GM10248 (cell line): ENCODE measurements at regions not wholly inside any gene's neighbourhood (a gene's known extent, or its start where the extent isn't known, plus 50 kb on each side); places are given as distances from the start of the nearest gene placed in this dataset.

Source experiments
- CTCF ChIA-PET: fragments of 300-600 bp; sonication (Branson Sonifier 250); formaldehyde crosslinking; extraction: SDS; loops from one replicate; lab custom pipeline; 2021; ENCODE audit warnings: antibody characterized with exemption; lab: Yijun Ruan, JAX
- POLR2A ChIA-PET: fragments of 350-650 bp; sonication (Branson Sonifier 250); formaldehyde crosslinking; extraction: SDS; loops from one replicate; lab custom pipeline; 2020; ENCODE audit warnings: antibody characterized with exemption; lab: Yijun Ruan, JAX
- DNase-seq: peaks from one replicate; pipeline ENCODE4 v3.0.0; 2012; ENCODE audit errors: extremely low spot score
- TF ChIP-seq, protein P1 (sequence below): IDR thresholded peaks from 2 replicates; pipeline ENCODE4 v1.5.1; 2012; ENCODE audit warnings: mild to moderate bottlenecking, low read depth; ENCODE audit errors: extremely low read depth, missing control alignments, control extremely low read depth

DNA sequence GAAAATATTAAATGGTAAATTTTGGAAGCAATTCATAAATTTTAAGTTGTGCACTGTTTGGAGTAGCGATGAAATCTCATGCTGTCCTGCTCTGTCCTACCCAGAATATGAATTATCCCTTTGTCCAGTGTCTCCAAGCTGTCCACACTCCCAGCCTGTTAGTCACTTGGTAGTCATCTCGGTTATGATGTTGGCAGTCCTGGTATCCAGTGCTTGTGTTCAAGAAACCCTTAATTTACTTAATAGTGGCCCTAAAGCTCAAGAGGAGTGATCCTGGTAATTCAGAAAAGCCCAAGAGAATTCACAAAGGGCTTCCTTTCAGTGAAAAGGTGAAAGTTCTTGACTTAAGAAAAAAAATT is 71.8 kb upstream of the STAM2 start:
- DNase-seq: no peak
- TF ChIP-seq, protein P1, sequence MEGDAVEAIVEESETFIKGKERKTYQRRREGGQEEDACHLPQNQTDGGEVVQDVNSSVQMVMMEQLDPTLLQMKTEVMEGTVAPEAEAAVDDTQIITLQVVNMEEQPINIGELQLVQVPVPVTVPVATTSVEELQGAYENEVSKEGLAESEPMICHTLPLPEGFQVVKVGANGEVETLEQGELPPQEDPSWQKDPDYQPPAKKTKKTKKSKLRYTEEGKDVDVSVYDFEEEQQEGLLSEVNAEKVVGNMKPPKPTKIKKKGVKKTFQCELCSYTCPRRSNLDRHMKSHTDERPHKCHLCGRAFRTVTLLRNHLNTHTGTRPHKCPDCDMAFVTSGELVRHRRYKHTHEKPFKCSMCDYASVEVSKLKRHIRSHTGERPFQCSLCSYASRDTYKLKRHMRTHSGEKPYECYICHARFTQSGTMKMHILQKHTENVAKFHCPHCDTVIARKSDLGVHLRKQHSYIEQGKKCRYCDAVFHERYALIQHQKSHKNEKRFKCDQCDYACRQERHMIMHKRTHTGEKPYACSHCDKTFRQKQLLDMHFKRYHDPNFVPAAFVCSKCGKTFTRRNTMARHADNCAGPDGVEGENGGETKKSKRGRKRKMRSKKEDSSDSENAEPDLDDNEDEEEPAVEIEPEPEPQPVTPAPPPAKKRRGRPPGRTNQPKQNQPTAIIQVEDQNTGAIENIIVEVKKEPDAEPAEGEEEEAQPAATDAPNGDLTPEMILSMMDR: no peak
- ChIA-PET POLR2A (no interaction called here), CTCF (no interaction called here)

DNA sequence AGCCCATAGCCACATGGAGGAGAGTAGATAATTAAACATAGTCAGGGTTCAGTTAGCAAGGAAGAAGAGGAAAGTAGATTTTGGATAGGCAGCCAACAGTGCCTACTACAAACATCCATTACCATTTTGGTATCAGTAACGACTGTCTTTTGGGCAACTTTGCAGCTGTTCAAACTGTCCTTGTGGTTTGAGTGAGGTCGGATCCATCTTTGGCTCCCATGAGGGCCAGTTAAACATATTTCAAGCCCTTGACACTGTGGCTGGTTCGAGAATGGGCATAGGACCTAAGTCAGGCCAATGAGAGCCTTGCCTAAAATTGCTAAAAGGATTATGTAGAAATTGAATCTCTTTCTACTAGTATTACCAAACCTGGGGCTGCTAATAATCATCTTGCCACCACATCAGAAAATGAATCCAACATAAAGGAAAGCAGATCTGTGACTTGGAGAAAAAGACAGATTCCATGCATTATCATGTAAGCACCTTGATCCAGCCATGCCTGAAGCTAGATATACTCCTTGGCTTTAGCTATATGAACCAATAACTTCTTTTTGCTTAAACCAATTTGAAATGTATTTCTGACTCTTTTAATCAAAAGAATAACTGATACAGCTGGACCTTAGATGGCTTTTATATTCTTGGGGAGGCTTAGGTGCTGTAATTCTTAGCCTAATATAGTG is 75.0 kb upstream of the STAM2 start:
- POLR2A ChIA-PET: no interaction called here
- CTCF ChIA-PET: interaction anchor here (1.5 kb wide), 1 partner anchor 10 kb away, joined by 6 read pairs; no protein-coding TSS in a partner anchor
- TF ChIP-seq, protein P1: no peak
- no peak for DNase-seq

GRCh38 chr2:152251211-152251610 is 75.6 kb upstream of the STAM2 start:
- CTCF ChIA-PET: interaction anchor here (1.5 kb wide), 2 partner anchors 11 to 30 kb away, joined by 4 to 6 read pairs; no protein-coding TSS in a partner anchor
- POLR2A ChIA-PET: no interaction called here
- DNase-seq: no peak
- TF ChIP-seq, protein P1: no peak

DNA sequence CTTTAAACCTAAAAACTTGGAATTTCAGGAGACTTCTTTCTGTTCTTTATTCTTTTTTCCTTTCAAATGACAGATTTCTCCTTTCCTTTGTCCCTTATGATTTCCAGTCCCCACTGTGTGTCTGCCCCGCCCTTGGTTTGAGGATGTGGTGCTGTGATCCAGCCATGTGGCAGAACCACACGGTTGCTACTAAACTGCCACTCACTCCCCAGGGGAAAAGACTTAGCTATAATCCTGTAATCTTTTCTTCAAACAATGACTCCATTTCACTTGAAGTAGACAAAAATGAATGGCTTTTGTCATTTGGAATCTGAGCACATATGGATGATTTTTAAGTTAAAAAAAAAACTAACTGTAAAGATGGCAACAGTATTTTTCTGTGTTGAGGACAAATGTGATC is 76.2 kb upstream of the STAM2 start:
- TF ChIP-seq, protein P1: no peak
- ChIA-PET CTCF (interaction anchor here (1.2 to 1.5 kb wide), 3 partner anchors 11 to 115 kb away, joined by 3 to 6 read pairs (median 4); no protein-coding TSS in a partner anchor), POLR2A (no interaction called here)
- DNase-seq: no peak

DNA sequence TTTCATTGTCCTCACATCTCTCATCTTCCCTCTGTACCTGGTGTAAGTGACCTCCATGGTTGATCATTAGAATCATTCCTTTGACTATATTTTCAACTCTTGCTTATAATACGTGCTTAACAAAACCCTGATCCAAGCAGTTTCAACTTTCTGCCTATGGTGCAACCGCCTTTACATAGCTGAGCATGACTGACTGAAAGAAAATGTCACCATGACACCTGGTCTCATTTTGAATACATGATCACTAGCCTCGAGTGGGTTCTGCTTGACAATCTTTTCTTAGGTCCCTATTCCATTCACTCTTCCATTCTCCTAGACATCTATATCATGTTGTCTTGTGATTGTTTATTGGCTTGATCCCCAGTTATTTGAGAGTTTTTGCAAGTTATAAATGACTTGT is 78.9 kb upstream of the STAM2 start:
- ChIA-PET POLR2A (no interaction called here), CTCF (no interaction called here)
- DNase-seq: no peak
- TF ChIP-seq, protein P1: no peak

DNA sequence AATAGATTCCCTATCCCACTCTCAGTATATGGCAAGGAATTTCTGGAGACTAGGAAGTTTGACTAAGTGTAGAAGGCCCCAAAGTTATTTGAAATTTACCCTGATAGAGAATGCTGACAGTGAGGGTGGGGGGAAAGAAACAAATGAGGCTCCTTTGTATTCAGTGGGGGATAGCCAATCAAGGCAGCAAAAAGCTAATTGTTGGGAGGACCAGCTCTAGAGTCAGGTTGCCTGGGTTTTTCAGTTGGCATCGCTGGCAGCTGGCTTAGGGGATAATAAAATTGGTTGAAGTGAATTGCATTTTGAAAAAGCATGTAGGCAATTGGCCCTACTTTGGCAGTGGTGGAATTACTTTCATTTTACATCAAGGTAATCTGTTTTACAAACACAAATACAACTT is 79.4 kb upstream of the STAM2 start:
- ChIA-PET POLR2A (no interaction called here), CTCF (interaction anchor here (1.5 kb wide), 1 partner anchor 10 kb away, joined by 5 read pairs; no protein-coding TSS in a partner anchor)
- TF ChIP-seq, protein P1: no peak
- DNase-seq: no peak
